Common myeloid progenitor, CD34-positive (primary cell): ENCODE measurements at regions not wholly inside any gene's neighbourhood (a gene's known extent, or its start where the extent isn't known, plus 50 kb on each side); places are given as distances from the start of the nearest gene placed in this dataset.
"Not testable (repeated sequence)": the region's sequence is repeated elsewhere in the genome, so short reads cannot be mapped to it uniquely, and the experiment has no call there.

Source experiments
- CTCF ChIA-PET: fragments of 350-600 bp; sonication (Branson Sonifier 250); formaldehyde crosslinking; loops from one replicate; lab custom pipeline; 2021; ENCODE audit warnings: antibody characterized with exemption; lab: Charles Lee
- POLR2A ChIA-PET: fragments of 350-600 bp; sonication (Branson Sonifier 250); formaldehyde crosslinking; loops from one replicate; lab custom pipeline; 2021; ENCODE audit warnings: antibody characterized with exemption; lab: Charles Lee
- DNase-seq, 3 donors: peaks; one replicate each; pipeline versions ENCODE4 v3.0.0 to v3.0.0-alpha.2; 2013
- H3K27ac ChIP-seq, 2 experiments: 1 replicate in 1 of 2; 2 replicates in 1 of 2; pipeline ENCODE4 v1.7.0; 2013; ENCODE audit warnings: inconsistent platforms in 2 of 2, low read length in 2 of 2, mild to moderate bottlenecking in 2 of 2, low read depth in 1 of 2, moderate library complexity in 1 of 2; ENCODE audit not compliant: severe bottlenecking in 2 of 2, insufficient read depth in 1 of 2, poor library complexity in 1 of 2
- H3K27me3 ChIP-seq, 5 experiments: replicated peaks in 2 of 5; 1 replicate in 3 of 5; 2 replicates in 2 of 5; pipeline versions ENCODE4 v1.6.1 to v1.7.0; 2013; ENCODE audit warnings: low read length in 4 of 5, mild to moderate bottlenecking in 2 of 5, moderate library complexity in 2 of 5, inconsistent platforms in 1 of 5; ENCODE audit not compliant: insufficient read depth in 5 of 5, control insufficient read depth in 4 of 5
- H3K36me3 ChIP-seq, 4 experiments: 1 replicate in 2 of 4; 2 replicates in 2 of 4; pipeline versions ENCODE4 v1.6.1 to v1.7.0; 2013; ENCODE audit warnings: low read length in 3 of 4, control low read depth in 1 of 4, mild to moderate bottlenecking in 1 of 4; ENCODE audit not compliant: control insufficient read depth in 4 of 4, insufficient read depth in 4 of 4
- H3K4me1 ChIP-seq, 4 experiments: 1 replicate in 3 of 4; 2 replicates in 1 of 4; pipeline versions ENCODE4 v1.6.1 to v1.7.1; 2013; ENCODE audit warnings: low read length in 3 of 4, mild to moderate bottlenecking in 3 of 4, control low read depth in 1 of 4, inconsistent platforms in 1 of 4, moderate library complexity in 1 of 4; ENCODE audit not compliant: control insufficient read depth in 4 of 4, insufficient read depth in 4 of 4; ENCODE audit errors: control extremely low read depth in 1 of 4
- H3K4me3 ChIP-seq, 7 experiments: 1 replicate in 4 of 7; 2 replicates in 3 of 7; pipeline versions ENCODE4 v1.5.1 to v1.7.0; 2013; ENCODE audit warnings: mild to moderate bottlenecking in 7 of 7, low read length in 6 of 7, moderate library complexity in 6 of 7, inconsistent platforms in 2 of 7, low read depth in 2 of 7, control low read depth in 1 of 7; ENCODE audit not compliant: insufficient read depth in 4 of 7, control insufficient read depth in 1 of 7; ENCODE audit errors: extremely low read depth in 1 of 7
- H3K9me3 ChIP-seq, 5 experiments: 1 replicate in 4 of 5; 2 replicates in 1 of 5; pipeline versions ENCODE4 v1.6.1 to v1.7.1; 2013; ENCODE audit warnings: low read length in 4 of 5, mild to moderate bottlenecking in 2 of 5, inconsistent platforms in 1 of 5, low read depth in 1 of 5, moderate library complexity in 1 of 5; ENCODE audit not compliant: control insufficient read depth in 4 of 5, insufficient read depth in 2 of 5; ENCODE audit errors: control extremely low read depth in 1 of 5
- WGBS: methylation state at CpG from one replicate; pipeline ENCODE4 v1.1.5; 2013; ENCODE audit not compliant: insufficient coverage; 5-methylcytosine and 5-hydroxymethylcytosine counted together

GRCh38 chr6:163732014-163732351 lies 317.5 kb downstream of the QKI start:
- DNase-seq, H3K36me3 ChIP-seq, H3K4me1 ChIP-seq, POLR2A ChIA-PET, H3K27ac ChIP-seq, H3K4me3 ChIP-seq, H3K9me3 ChIP-seq: not testable (repeated sequence)
- peaks cover 0 to 23% (median 0%) of the 10 kb centered on the region in 5 experiments for H3K27me3 ChIP-seq
- CTCF ChIA-PET: interaction anchor here (1.4 kb wide), 1 partner anchor 9 kb away, joined by 3 read pairs; no protein-coding TSS in a partner anchor
- 86% methylated on average over 4 of the region's 9 CpGs for WGBS

DNA sequence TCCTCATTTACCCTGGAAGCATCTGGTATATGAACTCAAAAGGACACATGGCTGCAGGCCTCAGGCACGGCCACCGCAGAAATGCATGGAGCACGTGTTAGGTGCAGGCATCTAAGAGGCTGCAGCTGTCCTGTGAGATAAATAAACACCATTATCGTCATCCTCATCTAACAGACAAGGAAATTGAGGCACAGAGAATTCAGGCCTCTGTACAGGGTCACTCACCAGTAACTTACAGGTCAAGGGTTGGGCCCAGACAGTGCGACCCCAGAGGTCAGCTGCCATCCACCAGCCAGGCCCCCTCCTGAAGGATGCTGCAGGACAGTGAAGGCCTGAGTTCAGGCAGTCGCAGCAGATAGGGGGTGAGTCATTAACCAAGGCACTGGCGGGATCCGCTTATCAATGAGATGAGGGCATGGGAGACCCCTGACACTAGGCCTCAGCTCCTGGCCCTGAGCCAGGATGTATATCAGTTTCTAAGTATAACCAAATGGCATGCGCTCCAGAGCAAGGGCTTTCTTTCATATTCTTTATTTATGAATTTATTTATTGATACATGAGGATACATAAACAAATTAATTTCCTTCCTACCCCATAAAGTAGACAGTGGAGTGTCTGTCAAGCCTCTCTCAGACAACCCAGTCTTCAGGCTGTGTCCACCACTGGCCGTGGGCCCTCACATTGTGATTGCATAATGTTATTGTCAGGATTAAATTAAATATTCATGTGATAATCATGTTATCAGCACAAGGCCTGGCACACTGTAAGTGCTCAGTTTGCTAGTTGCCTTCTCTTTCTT lies 316.9 kb downstream of the QKI start:
- DNase-seq: no peak
- H3K4me1 ChIP-seq: peaks cover 0 to 5% (median 0%) of the 10 kb centered on the region in 4 experiments
- H3K9me3 ChIP-seq: no peaks in the 10 kb centered on the region
- CTCF ChIA-PET: interaction anchor here (1.4 kb wide), 1 partner anchor 9 kb away, joined by 3 read pairs; no protein-coding TSS in a partner anchor
- H3K4me3 ChIP-seq: no peak overlapping the region
- WGBS: 100% methylated on average over 7 of the region's 10 CpGs
- peaks cover 0 to 22% (median 0%) of the 10 kb centered on the region in 5 experiments for H3K27me3 ChIP-seq
- no peaks in the 10 kb centered on the region for H3K36me3 ChIP-seq
- POLR2A ChIA-PET: no interaction called here
- no peak overlapping the region for H3K27ac ChIP-seq

DNA sequence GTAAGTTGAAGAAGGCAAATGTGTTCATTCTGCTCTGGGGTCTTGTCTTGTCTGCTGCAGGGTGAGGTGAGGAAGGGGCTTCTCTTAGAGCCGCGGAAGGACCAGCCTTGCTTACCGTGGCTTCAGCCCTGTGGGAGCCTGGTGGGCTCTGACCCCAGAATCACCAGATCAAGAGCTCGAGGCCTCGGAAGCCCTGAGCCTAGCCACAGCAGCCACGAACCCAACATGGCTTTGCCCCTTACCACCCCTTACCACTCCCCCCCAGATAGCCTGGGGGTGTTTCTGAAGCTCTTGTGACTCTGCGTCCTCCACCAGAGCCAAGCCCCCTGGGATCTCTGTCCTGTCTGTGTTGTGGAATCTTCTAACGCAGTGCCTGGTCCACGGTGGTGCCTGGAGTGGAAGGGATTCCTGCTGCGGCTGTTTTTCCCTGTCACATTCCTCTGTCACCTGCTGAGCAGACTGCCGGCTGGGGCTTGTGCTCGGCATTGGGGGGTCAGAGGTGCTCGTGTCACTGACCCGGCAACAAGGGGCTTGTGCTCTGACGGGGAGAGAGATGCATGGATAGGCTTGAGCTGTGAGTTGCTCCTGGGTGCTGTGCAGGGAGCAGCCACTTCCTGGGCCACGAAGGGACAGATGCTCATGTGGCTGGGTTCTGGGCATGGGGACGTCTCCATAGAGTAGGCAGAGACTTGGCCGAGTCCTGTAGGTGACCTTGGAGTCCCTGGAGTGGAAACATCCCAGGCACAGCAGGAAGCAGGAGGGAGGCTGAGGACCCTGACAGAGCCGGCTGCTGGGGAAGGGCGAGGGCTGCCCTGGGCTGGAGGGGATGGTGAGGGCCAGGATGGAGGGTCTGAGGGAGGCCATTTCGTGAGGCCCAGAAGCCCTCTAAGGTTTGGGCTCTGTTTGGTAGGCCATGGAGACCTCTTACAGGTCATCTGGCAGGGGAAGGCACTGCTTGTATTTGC lies 316.0 kb downstream of the QKI start:
- DNase-seq: no peak
- Histone ChIP-seq H3K36me3 (no peaks in the 10 kb centered on the region), H3K4me1 (peaks cover 0 to 5% (median 0%) of the 10 kb centered on the region in 4 experiments), H3K9me3 (no peaks in the 10 kb centered on the region), H3K27ac (no peak overlapping the region), H3K4me3 (no peak overlapping the region), H3K27me3 (peaks cover 0 to 17% (median 0%) of the 10 kb centered on the region in 5 experiments)
- WGBS: 96% methylated on average over 21 of the region's 21 CpGs
- ChIA-PET POLR2A (no interaction called here), CTCF (no interaction called here)

- H3K36me3 ChIP-seq: no peaks in the 10 kb centered on the region
- no peak overlapping the region for H3K27ac ChIP-seq
- peaks cover 0 to 5% (median 0%) of the 10 kb centered on the region in 4 experiments for H3K4me1 ChIP-seq
- peaks cover 0 to 11% (median 0%) of the 10 kb centered on the region in 5 experiments for H3K27me3 ChIP-seq
- H3K4me3 ChIP-seq: no peak overlapping the region
- ChIA-PET POLR2A (no interaction called here), CTCF (no interaction called here)
- no peak for DNase-seq
- H3K9me3 ChIP-seq: no peaks in the 10 kb centered on the region
- WGBS: 99% methylated on average over 11 of the region's 16 CpGs
Observed at GRCh38 chr6:163729127-163729872, 314.8 kb downstream of the QKI start.

DNA sequence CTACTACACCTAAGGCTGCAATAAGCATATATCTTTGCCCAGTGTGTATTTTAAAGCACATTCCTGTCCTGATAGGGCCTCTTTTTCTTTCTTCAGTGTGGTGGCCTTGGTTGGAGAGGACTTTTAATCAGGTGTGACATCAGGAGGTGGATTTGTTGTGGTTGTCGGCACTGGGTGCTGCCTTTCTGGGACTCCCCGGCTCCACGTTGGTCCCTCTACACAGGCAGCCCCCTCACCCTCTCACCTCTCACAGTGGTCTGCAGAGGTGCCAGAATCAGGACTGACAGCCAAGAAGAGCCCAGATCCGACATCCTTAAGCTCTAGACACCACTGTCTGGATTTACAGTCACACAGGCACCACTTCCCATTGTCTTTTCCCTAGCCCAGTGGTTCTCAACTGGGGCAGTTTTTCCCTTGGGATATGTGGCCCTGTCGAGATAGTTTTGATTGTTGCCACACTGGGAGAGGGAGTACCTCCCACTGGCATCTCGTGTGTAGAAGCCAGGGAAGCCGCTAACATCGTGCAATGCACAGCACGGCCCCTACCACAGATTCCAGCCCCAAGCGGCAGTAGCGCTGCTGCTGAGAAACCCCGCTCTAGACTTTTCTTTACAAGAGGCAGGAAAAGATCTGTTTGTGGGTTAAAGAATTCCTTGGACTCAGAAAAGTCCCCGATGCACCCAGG lies 314.1 kb downstream of the QKI start:
- H3K4me3 ChIP-seq: no peak overlapping the region
- no peak overlapping the region for H3K27ac ChIP-seq
- peaks cover 0 to 8% (median 0%) of the 10 kb centered on the region in 5 experiments for H3K27me3 ChIP-seq
- peaks cover 0 to 5% (median 0%) of the 10 kb centered on the region in 4 experiments for H3K4me1 ChIP-seq
- WGBS: 95% methylated on average over 10 of the region's 13 CpGs
- POLR2A ChIA-PET: no interaction called here
- CTCF ChIA-PET: no interaction called here
- H3K9me3 ChIP-seq: no peaks in the 10 kb centered on the region
- no peaks in the 10 kb centered on the region for H3K36me3 ChIP-seq
- no peak for DNase-seq

DNA sequence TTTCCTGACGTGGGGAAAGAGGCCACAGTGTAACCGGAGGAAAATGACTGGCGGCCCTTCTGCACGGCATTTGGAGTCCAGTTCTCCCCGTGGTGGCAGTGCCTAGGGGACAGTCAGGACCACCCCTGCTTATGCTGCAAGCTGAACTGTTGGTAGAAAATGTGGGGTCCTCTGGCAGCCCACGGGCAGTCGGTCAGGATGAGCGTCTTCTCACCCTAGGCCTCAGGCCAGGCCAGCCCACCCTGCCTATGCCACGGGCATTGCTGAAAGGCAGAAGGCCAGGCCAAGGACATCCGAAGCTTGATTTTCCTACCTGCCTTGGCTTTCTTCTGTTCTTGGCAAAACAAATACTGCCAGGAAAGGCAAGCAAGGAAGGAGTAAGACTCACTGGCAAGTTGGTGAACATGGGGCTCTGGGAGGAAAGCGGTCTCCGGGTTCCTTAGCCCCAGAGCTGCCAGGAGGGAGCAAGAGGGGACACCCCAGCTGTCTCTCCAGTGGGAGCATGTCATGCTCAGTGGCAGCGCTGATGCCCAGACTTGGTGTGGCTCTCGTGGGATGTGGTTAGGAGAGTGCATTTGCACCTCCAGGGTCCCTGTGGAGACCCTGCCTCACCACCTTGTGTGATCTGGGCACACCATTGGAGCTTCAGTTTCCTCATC lies 311.6 kb downstream of the QKI start:
- Histone ChIP-seq H3K36me3 (no peaks in the 10 kb centered on the region), H3K4me1 (no peaks in the 10 kb centered on the region), H3K9me3 (no peaks in the 10 kb centered on the region), H3K27ac (no peak overlapping the region), H3K27me3 (peaks cover 0 to 2% (median 0%) of the 10 kb centered on the region in 5 experiments), H3K4me3 (no peak overlapping the region)
- POLR2A ChIA-PET: no interaction called here
- DNase-seq: no peak
- CTCF ChIA-PET: no interaction called here
- 92% methylated on average over 14 of the region's 14 CpGs for WGBS
